HPDE6-E6E7 (cell line): ENCODE measurements at regions not wholly inside any gene's neighbourhood (a gene's known extent, or its start where the extent isn't known, plus 50 kb on each side); places are given as distances from the start of the nearest gene placed in this dataset.

Experiments
- DNase-seq: peaks from one replicate; pipeline ENCODE4 v3.0.0; 2011; ENCODE audit warnings: missing footprints; ENCODE audit errors: extremely low spot score

DNA sequence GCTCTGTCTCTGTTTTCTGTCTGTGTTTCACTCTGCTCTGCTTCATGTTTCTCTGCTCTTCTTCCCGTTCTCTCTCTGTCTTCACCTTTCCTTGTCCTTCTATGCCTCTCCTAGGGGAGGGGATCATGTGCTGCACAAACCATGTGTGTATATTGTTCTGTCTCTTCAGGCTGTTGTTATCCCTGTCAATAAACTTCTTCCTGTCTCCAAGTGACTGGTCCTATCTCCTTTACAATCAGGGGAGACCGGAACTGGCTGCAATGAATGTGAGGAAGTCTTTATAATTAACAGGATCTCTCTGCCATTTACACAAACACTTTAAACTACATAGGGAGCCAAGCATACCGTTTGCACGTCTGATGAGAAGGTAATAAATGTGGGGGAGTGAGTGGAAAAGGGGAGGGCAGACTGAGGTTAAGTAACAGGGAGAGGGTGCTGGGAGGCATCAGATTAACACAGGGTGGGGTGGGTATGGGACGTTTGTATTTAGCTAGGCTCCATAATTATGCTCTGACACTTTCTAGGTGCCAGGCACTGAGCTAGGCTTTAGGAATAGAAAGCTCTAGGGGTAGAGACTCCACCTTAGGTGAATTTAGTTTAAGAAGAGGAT lies 626.1 kb downstream of the DHX35 start:
- no peak for DNase-seq

DNA sequence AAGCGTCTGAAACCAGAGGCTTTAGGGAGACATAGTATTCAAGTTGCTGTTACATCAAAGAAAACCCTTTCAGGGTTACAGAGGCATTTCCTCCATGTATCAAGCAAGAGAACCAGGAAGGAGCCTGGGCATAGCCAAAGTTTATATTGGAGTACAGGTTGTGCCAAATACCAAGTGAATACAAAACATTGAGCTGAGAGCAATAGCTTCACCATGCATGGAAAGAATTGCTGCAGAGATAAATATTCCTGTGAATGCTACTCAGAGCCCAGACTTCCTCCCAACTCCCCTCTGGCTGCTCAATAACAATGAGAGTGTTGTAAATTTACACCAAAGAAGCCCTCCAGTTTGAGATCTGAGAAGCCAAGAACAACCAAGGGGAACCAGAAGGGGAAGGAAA lies 618.9 kb downstream of the DHX35 start:
- no peak for DNase-seq

DNA sequence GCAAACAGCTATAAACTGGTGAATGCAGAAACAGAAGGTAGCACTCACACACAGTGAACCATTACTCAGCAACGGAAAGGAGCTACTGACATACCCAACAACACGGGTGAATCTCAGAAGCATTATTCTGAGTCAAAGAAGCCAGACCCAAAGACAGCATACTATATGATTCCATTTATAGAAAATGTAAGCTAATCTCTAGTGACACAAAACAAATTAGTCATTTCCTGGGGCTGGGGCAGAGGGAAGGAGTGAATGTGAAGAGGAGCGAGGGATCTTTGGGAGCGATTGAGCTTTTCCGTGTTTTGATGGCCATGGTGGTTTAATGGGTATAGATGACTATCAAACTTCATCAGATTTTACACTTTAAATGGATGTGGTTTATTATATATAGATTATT lies 614.6 kb downstream of the DHX35 start:
- DNase-seq = no peak

DNA sequence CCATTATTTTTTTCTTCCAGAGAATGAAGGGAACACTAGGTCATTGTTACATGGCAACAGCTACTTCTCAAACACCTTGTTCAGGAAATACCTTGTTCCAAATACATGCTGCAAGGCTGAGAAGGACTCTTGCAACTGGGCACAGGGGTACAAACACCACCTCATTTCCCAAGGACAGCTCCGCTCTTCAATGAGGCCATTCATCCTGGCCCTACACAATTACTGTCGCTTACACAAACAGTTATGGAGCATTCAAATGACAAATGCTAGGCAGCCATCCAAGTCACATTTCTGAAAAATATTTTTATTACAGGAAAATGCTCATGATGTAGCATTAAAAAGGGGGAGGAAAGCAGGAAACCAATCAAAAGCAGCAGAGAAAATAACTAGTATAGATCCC lies 611.9 kb downstream of the DHX35 start:
- no peak for DNase-seq

DNA sequence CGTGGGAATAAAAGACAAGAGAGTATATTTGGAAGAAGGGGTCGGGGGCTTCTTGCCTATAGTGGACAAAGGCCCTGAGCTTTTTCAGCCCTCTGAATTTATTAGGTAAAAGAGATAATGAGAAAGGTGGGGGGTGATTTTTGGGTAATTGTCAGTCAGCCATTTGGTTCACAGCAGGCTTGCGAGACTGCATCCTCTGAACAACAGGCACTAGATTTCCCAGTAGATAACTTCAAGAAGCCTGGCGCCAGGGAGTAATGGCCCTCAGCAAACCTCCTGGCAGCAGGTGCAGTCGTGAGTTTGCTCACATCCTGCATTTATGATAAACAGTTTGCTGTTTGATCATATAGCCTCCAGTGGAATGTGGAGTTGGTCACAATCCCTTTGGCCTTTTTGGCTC lies 609.0 kb downstream of the DHX35 start:
- no peak for DNase-seq

DNA sequence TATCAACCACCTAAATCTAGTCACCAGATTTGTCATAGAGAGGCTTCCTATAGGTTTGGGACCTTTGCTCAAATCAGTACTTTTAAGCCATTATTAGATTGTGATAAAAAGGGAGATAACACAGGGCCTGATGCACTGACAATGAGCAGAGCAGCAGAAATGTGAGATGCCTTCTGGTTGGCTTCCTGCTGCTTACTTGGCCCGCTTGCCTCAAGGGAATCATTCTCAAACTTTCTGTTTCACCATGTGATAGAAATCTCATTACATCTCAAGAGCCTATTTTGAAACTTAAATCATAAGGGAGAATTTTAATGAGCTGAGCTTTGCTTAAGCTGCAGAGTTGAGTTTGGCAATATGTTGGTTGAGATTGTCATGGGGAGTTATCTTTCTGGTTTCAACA lies 606.0 kb downstream of the DHX35 start:
- DNase-seq = no peak

DNA sequence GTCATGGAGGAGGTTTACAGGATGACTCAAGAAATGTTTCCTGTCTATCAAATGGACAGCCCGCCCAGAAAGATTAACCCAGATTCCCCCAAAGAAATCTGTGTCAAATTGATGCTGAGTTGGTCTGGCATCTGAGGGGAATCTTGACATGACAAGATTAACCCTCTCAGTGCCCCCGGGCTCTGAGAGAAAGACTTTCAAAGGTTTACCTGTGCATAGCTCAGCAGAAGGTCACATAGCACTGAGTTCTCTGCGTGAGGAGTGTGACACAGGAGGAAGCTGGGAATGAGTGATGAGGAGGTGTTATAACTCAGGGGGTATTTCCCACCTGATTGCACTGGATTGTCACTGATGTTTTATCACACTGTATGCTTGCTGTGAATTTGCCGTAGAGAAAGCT lies 601.2 kb downstream of the DHX35 start:
- DNase-seq = no peak

DNA sequence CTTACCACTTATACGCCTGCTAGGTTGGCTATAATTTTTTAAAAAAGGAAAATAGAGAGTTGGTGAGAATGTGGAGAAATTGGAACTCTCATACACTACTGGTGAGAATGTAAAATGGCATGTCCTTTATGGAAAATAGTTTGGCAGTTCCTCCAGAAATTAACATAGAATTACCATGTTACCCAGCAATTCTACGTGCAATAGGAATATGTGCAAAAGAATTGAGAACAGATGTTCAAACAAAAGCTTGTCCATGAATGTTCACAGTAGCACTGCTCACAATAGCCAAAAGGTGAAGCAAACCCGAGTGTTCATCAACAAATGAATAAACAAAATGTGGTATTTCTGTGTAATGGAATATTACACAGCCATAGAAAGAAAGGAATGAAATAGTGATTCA lies 592.2 kb downstream of the DHX35 start:
- no peak for DNase-seq

DNA sequence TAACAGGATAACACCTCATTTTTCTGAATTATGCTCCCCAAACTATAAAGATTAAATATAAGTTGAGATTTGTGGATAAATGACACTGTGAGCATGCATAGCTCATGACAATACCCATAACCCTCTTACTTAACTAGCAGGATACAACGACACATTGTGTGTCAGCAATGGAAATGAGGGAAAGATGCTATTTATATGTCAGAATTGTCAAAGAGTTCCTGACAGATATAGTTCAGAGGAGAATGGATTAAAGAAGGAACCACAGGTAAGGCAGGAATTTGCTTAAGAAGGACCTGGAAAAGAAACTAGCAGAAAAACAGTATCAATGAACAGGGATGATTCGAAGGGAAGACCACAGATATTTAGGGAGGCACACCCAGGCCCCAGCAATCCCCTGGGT lies 591.0 kb downstream of the DHX35 start:
- DNase-seq = no peak

DNA sequence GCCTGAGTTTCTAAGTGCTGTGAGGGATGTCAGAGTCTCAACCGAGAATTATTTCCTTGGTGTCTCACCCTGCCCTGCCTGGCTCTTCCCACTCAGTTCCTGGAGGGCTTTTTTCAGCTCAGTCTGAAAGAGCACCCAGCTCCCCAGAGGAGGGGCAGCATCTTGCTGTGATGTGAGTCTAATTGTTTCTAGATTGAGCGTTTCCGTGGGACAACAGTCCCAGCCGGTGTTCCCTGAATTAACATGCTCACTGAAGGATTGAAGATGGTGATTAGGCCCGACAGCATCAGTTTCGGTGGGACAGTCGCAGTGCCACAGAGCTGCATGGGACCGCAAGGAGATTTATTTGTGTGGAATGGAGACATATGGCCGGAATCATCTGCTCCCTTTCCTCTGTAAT lies 587.6 kb downstream of the DHX35 start:
- DNase-seq = no peak

DNA sequence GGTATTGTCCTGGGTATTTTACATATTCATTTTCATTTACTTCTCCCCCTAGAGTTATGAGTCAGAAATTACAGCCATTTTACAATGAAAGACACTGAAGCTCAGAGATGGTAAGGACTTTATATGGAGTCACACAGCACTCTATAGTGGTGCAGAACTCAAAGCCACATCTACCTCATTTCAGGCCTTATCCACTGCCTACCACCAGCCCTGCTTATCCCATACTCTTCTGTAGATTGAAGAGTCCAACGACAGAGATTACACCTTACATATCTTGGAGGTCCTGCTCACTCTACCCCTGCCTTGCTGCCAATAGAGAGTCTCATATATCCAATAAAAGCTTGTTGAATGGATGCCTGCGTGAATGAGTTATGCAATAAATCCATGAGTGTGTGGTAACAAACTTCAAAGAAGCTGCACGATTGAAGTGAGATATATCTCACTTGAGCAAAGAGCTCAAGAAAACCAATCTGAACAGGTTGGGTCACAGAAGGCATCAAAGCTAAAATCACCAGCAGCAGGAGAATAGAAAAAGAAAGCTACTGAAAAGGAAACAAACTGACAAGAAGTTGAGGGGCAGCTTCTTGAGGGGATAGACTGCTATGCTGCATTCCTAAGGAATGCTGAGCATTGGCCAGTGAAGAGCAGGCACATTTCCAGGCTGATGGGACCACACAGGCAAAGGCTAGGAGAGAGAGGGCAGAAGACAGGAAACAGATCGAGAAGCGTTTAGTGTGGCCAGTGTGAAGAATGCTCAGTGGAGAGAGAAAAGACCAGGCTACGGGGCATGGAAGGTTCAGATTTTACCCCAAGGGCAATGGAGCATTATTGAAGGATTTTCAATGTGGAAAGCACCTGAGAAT lies 585.6 kb downstream of the DHX35 start:
- DNase-seq = no peak

DNA sequence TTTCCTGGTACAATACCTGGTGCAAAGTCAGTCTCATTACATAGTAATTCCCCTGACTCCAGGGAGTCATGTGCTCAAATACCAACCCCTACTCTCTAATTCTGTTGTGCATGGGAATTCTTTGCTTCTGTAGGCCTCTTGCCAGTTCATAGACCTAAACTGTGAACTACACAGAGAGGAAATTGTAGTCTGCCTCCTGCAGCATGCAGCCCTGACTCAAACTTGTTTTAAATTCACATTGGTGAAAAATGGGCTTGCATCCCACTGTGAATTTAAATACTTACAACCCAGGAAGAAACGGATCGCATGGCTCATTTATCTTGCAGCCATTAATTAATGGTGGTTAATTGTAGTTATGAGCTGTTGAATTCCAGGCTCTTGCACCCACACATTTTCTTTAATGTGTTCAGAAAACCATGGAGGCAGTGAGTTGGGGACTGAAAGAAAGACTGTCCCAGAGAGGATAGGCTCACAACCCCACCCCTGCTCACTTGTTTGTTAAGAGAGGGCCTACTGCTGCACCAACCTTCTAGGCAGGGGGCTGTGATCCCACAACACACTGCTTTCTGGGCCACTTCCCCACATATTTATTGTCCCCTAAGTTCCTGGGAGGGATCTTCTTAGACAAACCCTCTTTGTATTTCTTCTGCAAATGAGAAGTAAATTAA lies 579.1 kb downstream of the DHX35 start:
- no peak for DNase-seq

DNA sequence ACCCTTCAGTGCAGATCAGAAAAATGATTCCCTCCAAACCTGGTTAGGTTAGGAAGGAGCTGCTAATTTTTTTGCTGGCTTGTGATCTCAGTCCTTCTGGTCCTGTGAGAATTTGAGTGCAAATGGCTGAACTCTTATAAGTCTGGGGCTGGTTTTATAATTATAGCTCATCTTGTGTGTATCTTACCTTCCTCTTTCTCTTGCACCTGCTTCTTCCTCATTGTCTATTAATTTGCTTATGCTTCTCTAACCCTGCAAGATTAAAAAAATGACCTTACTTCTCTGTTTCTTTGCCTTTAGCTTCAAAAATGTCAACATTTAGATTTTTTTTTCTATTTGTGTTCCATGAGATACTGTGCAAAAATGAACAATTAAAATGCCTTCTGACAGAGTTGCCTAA lies 576.2 kb downstream of the DHX35 start:
- no peak for DNase-seq

DNA sequence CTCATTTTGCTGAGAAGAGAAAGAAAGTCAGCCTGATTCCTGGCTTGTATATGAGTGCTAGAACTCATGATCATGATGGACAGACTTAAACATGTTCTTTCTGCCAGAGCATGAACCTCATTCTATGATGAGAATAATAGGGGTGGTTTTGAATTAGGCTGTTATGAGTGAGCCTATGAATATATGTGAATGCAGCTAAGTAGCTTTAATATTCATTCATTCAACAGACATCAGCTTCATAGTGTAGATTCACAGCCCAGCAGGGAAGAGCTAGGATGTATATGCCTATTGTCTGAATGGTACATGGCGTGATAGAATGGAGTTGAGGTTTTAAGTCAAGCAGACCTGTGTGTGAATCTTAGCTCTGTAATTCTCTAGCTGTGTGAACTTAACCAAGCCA lies 573.2 kb downstream of the DHX35 start:
- DNase-seq = no peak

DNA sequence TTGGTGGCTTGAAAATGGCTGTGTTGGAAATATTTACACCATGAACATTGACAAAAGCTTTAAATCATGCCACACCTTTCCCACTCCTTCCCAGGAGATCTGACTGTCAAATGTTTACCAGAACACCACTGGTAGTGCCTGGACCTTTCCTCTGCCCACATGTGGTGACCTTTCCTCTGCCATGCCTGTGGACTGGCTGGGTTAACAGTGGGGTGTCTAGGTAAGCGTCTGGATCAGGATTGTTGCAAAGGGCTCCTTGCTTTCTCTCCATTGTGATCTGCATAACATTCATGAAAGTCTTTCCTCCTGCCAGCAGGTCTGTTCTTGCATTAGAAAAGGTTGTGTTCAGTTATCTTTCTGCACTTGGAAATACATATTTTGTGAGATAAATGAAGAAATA lies 572.7 kb downstream of the DHX35 start:
- no peak for DNase-seq

DNA sequence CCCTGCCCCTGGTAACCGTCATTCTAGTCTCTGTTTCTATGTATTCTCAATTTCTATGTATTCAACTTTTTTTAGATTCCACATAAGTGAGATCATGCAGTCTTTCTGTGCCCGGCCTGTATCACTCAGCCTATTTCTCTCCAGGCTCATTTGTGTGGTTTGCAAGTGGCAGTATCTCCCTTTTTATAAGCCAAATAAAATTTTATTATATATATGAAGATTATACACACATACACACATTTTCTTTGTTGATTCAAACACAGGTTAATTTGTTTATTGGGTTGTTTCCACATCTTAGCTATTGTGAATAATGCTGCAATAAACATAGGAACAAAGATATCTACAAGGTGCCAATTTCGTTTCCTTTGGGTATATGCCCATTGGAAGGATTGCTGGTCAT lies 571.7 kb downstream of the DHX35 start:
- DNase-seq = no peak

DNA sequence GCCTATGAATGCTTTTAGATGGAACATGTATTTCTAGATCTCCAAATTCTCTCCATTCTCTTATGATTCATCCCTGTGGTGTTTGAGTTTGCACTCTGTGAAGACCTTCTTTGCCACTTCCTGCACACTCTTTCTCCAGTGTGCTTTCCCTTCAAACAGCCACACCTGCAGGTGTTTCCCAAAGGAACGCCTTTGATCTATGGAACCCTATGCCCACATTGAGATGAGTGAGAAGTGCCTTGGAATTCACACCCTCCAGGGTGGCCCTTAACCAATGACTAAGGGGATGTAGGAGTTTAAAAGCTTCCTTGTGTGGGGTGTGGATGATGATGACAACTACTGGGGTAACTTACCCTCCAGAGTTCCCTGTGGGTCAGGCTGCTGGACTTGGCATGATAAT lies 570.1 kb downstream of the DHX35 start:
- DNase-seq = no peak

DNA sequence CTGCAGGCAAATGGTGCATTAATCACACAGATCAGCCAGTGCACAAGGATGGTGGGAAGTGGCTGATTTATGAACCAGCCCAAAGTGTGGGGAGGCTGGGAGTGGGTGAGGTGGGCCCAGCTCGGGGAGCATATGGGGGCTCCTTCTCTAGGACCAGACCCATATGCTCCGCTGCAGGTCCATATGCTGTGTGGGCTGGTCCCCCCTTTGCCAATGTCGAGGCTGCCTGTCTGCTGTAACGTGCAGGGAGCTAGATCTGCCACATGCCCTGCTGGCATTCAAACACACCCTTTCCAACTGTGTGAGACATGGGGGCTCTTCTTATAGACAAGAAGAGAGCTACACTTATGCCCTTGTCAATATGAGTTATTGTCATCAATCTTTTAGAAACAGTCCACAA lies 566.3 kb downstream of the DHX35 start:
- no peak for DNase-seq

DNA sequence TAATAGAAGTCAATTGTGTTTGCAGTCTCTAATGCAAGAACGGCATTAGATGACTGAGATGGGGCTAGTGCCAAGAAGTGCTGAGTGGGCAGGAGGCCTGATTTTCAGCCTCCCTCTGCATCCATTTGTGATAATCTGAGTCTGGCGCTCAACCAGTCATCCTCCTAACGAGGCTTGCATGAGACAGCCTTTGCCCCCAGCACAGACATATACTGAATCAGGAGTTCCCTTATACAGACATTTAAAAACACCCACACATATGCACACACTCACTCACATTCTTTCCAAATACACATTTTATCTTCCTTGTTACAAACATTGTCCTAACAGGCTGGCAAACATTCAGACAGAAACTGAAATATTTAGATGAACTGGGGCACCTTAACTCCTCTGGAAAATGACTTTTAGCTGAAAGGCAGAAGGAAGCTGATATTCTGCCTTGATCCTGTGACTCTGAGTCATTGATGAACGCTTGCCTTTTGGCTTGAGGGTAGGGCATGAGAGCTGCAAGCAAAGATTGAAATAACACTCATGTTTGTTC lies 562.3 kb downstream of the DHX35 start:
- DNase-seq = no peak

DNA sequence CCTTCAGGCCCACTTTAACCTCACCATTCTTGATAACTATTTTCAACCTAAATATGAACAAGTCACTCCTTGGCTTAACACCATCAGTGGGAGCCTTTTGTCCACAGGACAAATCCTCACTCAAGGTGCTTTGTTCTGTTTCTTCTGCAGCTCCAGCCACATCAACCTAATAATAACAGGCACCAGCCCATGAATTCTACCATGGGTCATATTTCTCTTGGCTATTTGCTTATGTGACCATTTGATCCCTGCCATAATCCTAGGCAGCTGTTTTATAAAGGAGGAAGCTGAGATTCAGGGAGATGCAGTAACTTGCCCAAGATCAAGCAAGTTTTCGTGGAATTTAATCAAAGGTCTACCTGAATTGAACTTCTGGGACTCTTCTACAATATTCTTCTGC lies 561.3 kb downstream of the DHX35 start:
- no peak for DNase-seq

DNA sequence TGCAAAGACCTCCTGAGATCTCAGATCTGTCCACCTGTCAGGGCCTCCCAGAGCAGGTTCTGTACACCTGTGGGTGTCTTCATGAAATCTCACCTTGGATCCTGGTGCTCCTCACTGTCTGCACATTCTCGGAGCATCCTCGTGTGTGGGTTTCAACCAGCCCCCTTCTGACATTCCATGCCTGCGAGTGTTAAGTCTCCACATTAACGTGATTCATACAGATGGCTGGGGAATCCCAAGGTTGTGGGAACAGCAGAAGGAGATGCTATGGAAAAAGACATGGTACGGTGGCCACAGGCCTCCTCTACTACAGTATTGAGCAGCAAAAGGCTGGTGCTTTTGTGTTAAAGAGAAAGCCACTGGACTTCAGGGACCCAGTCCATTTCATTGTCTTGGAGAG lies 556.5 kb downstream of the DHX35 start:
- DNase-seq = no peak

DNA sequence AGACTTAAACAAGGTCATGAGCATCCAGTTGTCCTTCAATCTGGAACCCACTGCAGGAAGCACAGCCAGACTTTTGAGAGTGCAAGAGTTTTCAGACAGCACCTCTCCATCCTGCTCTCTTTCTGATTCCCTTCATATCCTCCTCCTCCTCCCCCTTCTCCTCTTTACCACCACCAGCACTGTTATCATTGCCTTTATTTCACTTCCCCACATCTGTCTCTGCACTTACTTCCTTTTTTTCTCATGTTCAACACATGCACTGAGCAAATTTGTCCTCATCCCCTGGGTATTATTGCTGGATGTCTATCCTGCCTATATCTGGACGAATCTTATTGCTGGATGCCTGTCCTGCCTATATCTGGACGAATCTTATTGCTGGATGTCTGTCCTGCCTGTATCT lies 554.8 kb downstream of the DHX35 start:
- DNase-seq = no peak

DNA sequence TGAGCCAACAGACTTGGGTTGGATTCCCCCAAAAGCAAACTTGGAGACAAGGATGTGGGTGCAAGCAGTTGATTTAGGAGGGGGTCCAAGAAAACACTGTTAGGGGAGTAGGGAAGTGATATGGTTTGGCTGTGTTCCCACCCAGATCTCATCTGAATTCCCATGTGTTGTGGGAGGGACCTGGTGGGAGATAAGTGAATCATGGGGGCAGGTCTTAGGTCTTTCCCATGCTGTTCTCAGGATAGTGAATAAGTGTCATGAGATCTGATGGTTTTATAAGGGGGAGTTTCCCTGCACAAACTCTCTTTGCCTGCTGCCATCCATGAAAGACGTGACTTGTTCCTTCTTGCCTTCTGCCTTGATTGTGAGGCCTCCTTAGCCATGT lies 542.6 kb downstream of the DHX35 start:
- no peak for DNase-seq
